GM23338 (cell line): ENCODE measurements at regions not wholly inside any gene's neighbourhood (a gene's known extent, or its start where the extent isn't known, plus 50 kb on each side); places are given as distances from the start of the nearest gene placed in this dataset.
A peak's percentile ranks its signal among the peaks of the same experiment; 100 is the strongest.

Source experiments
- ATAC-seq: fragments of 200-7000 bp; cut with Tn5 transposase; 3 replicates; pipeline ENCODE4 v1.9.1; 2020
- DNase-seq: peaks from one replicate; pipeline ENCODE4 v3.0.0-alpha.2; 2015; ENCODE audit warnings: low spot score
- H2AFZ ChIP-seq: fragments of 200-600 bp; sonication (generic); 2 replicates; pipeline ENCODE4 v1.8.0; 2016; ENCODE audit warnings: antibody characterized with exemption, mild to moderate bottlenecking, moderate library complexity
- H3F3A ChIP-seq: fragments of 200-600 bp; sonication (generic); replicated peaks from 2 replicates; pipeline ENCODE4 v1.8.0; 2017; ENCODE audit warnings: antibody characterized with exemption, mixed run types, low read depth
- H3K27ac ChIP-seq: fragments of 200-600 bp; sonication (generic); 2 replicates; pipeline ENCODE4 v1.6.1; 2016; ENCODE audit warnings: low read depth
- H3K27me3 ChIP-seq: fragments of 200-600 bp; sonication (generic); 2 replicates; pipeline ENCODE4 v1.8.0; 2016; ENCODE audit warnings: mild to moderate bottlenecking, mixed run types, moderate library complexity; ENCODE audit not compliant: insufficient read depth
- H3K36me3 ChIP-seq: fragments of 200-600 bp; sonication (generic); 2 replicates; pipeline ENCODE4 v1.8.0; 2016; ENCODE audit warnings: mild to moderate bottlenecking; ENCODE audit not compliant: insufficient read depth
- H3K4me1 ChIP-seq: fragments of 200-600 bp; sonication (generic); 2 replicates; pipeline ENCODE4 v1.8.0; 2016; ENCODE audit warnings: mild to moderate bottlenecking, moderate library complexity; ENCODE audit not compliant: insufficient read depth
- H3K4me2 ChIP-seq: fragments of 200-600 bp; sonication (generic); 2 replicates; pipeline ENCODE4 v1.7.1; 2017; ENCODE audit warnings: mixed run types
- H3K4me3 ChIP-seq: fragments of 200-600 bp; sonication (generic); 2 replicates; pipeline ENCODE4 v1.6.1; 2016; ENCODE audit warnings: mixed run types
- H3K79me2 ChIP-seq: fragments of 200-600 bp; sonication (generic); replicated peaks from 2 replicates; pipeline ENCODE4 v1.8.0; 2017; ENCODE audit warnings: mild to moderate bottlenecking; ENCODE audit not compliant: insufficient read depth
- H3K9me2 ChIP-seq: fragments of 200-600 bp; sonication (generic); 2 replicates; pipeline ENCODE4 v1.8.0; 2017; ENCODE audit not compliant: insufficient read depth
- H4K20me1 ChIP-seq: fragments of 200-600 bp; sonication (generic); replicated peaks from 2 replicates; pipeline ENCODE4 v1.8.0; 2017; ENCODE audit warnings: mild to moderate bottlenecking; ENCODE audit not compliant: insufficient read depth
- H3K27ac Mint-ChIP-seq: 2 replicates; pipeline ENCODE4 v1.8.0; 2020; ENCODE audit warnings: inconsistent platforms, mild to moderate bottlenecking, moderate library complexity, mixed read lengths
- H3K27me3 Mint-ChIP-seq: 3 replicates; pipeline ENCODE4 v1.8.0; 2022; ENCODE audit warnings: low read depth, mild to moderate bottlenecking, moderate library complexity, mixed read lengths, inconsistent platforms; ENCODE audit not compliant: insufficient read depth, poor library complexity
- H3K36me3 Mint-ChIP-seq: 3 replicates; pipeline ENCODE4 v1.8.0; 2021; ENCODE audit warnings: low read depth, mild to moderate bottlenecking, inconsistent platforms, moderate library complexity, mixed read lengths
- H3K4me1 Mint-ChIP-seq: 3 replicates; pipeline ENCODE4 v1.8.0; 2020; ENCODE audit warnings: mild to moderate bottlenecking, inconsistent platforms, mixed read lengths
- H3K4me3 Mint-ChIP-seq: 3 replicates; pipeline ENCODE4 v1.8.0; 2021; ENCODE audit warnings: moderate library complexity, mild to moderate bottlenecking, inconsistent platforms, mixed read lengths
- H3K9me3 Mint-ChIP-seq: 3 replicates; pipeline ENCODE4 v1.8.0; 2020; ENCODE audit warnings: moderate library complexity, mild to moderate bottlenecking, inconsistent platforms, mixed read lengths
- CTCF ChIP-seq, 2 experiments: fragments of 200-600 bp in 1 of 2; sonication (generic) in 1 of 2; conservative IDR thresholded peaks; 2 replicates each; pipeline versions ENCODE4 v1.5.1 to v1.6.1; 2016 to 2017; ENCODE audit warnings: antibody characterized with exemption in 2 of 2, low read depth in 2 of 2, mild to moderate bottlenecking in 2 of 2, moderate library complexity in 1 of 2
- ETS1 ChIP-seq: IDR thresholded peaks from 2 replicates; pipeline ENCODE4 v1.6.1; 2016; ENCODE audit warnings: antibody characterized with exemption
- EZH2phosphoT487 ChIP-seq: fragments of 200-600 bp; sonication (generic); IDR thresholded peaks from one replicate; pipeline ENCODE4 v1.8.1; 2018; ENCODE audit warnings: antibody characterized with exemption; ENCODE audit not compliant: unreplicated experiment
- JUNB ChIP-seq: IDR thresholded peaks from one replicate; pipeline ENCODE4 v1.6.1; 2016; ENCODE audit warnings: antibody characterized with exemption; ENCODE audit not compliant: unreplicated experiment
- NANOG ChIP-seq: IDR thresholded peaks from 2 replicates; pipeline ENCODE4 v1.6.1; 2016; ENCODE audit warnings: antibody characterized with exemption, borderline replicate concordance
- REST ChIP-seq: IDR thresholded peaks from one replicate; pipeline ENCODE4 v1.6.1; 2018; ENCODE audit warnings: antibody characterized with exemption; ENCODE audit not compliant: unreplicated experiment
- STAT1 ChIP-seq: IDR thresholded peaks from one replicate; pipeline ENCODE4 v1.6.1; 2016; ENCODE audit warnings: antibody characterized with exemption; ENCODE audit not compliant: unreplicated experiment
- ZNF114 ChIP-seq: fragments of 250-450 bp; sonication (Bioruptor Pico); IDR thresholded peaks from 2 replicates; pipeline ENCODE4 v1.5.0; 2020; ENCODE audit warnings: mild to moderate bottlenecking, moderate library complexity
- ZNF331 ChIP-seq: fragments of 250-450 bp; sonication (Bioruptor Pico); IDR thresholded peaks from 2 replicates; pipeline ENCODE4 v1.5.0; 2020; ENCODE audit warnings: low read depth, mild to moderate bottlenecking, moderate library complexity
- ZNF462 ChIP-seq: fragments of 250-450 bp; sonication (Bioruptor Pico); IDR thresholded peaks from 2 replicates; pipeline ENCODE4 v1.5.0; 2020; ENCODE audit warnings: mild to moderate bottlenecking, moderate library complexity

GRCh38 chr1:220979371-220979770 is 100.1 kb downstream of the HLX start:
- Mint-ChIP-seq H3K27me3 (peaks cover 1% of the 10 kb centered on the region), H3K9me3 (no peaks in the 10 kb centered on the region), H3K4me1 (peaks cover 2% of the 10 kb centered on the region; the same call in 1 of the 3 replicates), H3K27ac (no peak overlapping the region), H3K36me3 (no peaks in the 10 kb centered on the region), H3K4me3 (no peak overlapping the region)
- H3F3A ChIP-seq: no peaks in the 10 kb centered on the region
- H3K4me1 ChIP-seq: no peaks in the 10 kb centered on the region
- no peaks in the 10 kb centered on the region for H3K79me2 ChIP-seq
- no peak overlapping the region for H3K27ac ChIP-seq
- no peak for TF ChIP-seq NANOG
- TF ChIP-seq JUNB: no peak
- no peak overlapping the region for H3K4me3 ChIP-seq
- H4K20me1 ChIP-seq: no peaks in the 10 kb centered on the region
- H3K9me2 ChIP-seq: no peaks in the 10 kb centered on the region
- ATAC-seq (no peak), DNase-seq (no peak)
- no peaks in the 10 kb centered on the region for H3K27me3 ChIP-seq
- H2AFZ ChIP-seq: no peak overlapping the region
- no peaks in the 10 kb centered on the region for H3K36me3 ChIP-seq
- no peak overlapping the region for H3K4me2 ChIP-seq

- H4K20me1 ChIP-seq: no peaks in the 10 kb centered on the region
- Mint-ChIP-seq H3K4me1 (no peaks in the 10 kb centered on the region), H3K4me3 (no peak overlapping the region), H3K36me3 (no peaks in the 10 kb centered on the region), H3K27me3 (peaks cover 1% of the 10 kb centered on the region), H3K9me3 (no peaks in the 10 kb centered on the region), H3K27ac (no peak overlapping the region)
- no peaks in the 10 kb centered on the region for H3K9me2 ChIP-seq
- ATAC-seq: no peak
- H3K79me2 ChIP-seq: no peaks in the 10 kb centered on the region
- H3K27me3 ChIP-seq: no peaks in the 10 kb centered on the region
- no peaks in the 10 kb centered on the region for H3F3A ChIP-seq
- H3K36me3 ChIP-seq: no peaks in the 10 kb centered on the region
- H3K27ac ChIP-seq: no peak overlapping the region
- peak; percentile 1 for DNase-seq
- no peak overlapping the region for H2AFZ ChIP-seq
- H3K4me3 ChIP-seq: no peak overlapping the region
- H3K4me1 ChIP-seq: no peaks in the 10 kb centered on the region
- H3K4me2 ChIP-seq: no peak overlapping the region
- TF ChIP-seq ZNF462 (CRISPR knock-in tag): no peak
- no peak for TF ChIP-seq CTCF (conservative IDR thresholded peaks at IDR 0.05; ENCODE audit: low read depth in 2 of 2)
- no peak for TF ChIP-seq ZNF114 (CRISPR knock-in tag)
- no peak for TF ChIP-seq JUNB
- TF ChIP-seq STAT1: no peak
- no peak for TF ChIP-seq REST
- no peak for TF ChIP-seq ZNF331 (CRISPR knock-in tag)
- no peak for TF ChIP-seq NANOG
- no peak for TF ChIP-seq ETS1
- no peak for TF ChIP-seq EZH2phosphoT487
Observed at GRCh38 chr1:220982686-220983085, 103.4 kb downstream of the HLX start.
